Trophoblast cell (in vitro differentiated cells and primary cell): ENCODE measurements at regions not wholly inside any gene's neighbourhood (a gene's known extent, or its start where the extent isn't known, plus 50 kb on each side); places are given as distances from the start of the nearest gene placed in this dataset.

Experiments used
- DNase-seq, 2 donors: peaks; one replicate each; pipeline ENCODE4 v3.0.0-alpha.2; 2016
- H2AFZ ChIP-seq: 2 replicates; pipeline ENCODE4 v1.6.1; 2013; ENCODE audit warnings: low read length, moderate library complexity, mild to moderate bottlenecking; ENCODE audit not compliant: insufficient read depth, poor library complexity
- H2AK5ac ChIP-seq: 2 replicates; pipeline ENCODE4 v1.6.1; 2013; ENCODE audit warnings: mild to moderate bottlenecking, low read length
- H2BK120ac ChIP-seq: 2 replicates; pipeline ENCODE4 v1.6.1; 2013; ENCODE audit warnings: low read length, mild to moderate bottlenecking, moderate library complexity; ENCODE audit not compliant: insufficient read depth, poor library complexity
- H2BK12ac ChIP-seq: 2 replicates; pipeline ENCODE4 v1.6.1; 2013; ENCODE audit warnings: mild to moderate bottlenecking, low read length, moderate library complexity
- H2BK5ac ChIP-seq: 2 replicates; pipeline ENCODE4 v1.6.1; 2013; ENCODE audit warnings: low read length, low read depth, moderate library complexity, mild to moderate bottlenecking; ENCODE audit not compliant: poor library complexity
- H3K14ac ChIP-seq: 2 replicates; pipeline ENCODE4 v1.6.1; 2013; ENCODE audit warnings: mild to moderate bottlenecking, low read length
- H3K18ac ChIP-seq: 2 replicates; pipeline ENCODE4 v1.6.1; 2013; ENCODE audit warnings: mild to moderate bottlenecking, low read length
- H3K23ac ChIP-seq: 2 replicates; pipeline ENCODE4 v1.6.1; 2013; ENCODE audit warnings: low read length
- H3K27ac ChIP-seq: 2 replicates; pipeline ENCODE4 v1.5.1; 2013; ENCODE audit warnings: low read depth, mild to moderate bottlenecking, inconsistent platforms, low read length, moderate library complexity
- H3K27me3 ChIP-seq: 2 replicates; pipeline ENCODE4 v1.6.1; 2013; ENCODE audit warnings: inconsistent platforms, mild to moderate bottlenecking, low read length, moderate library complexity; ENCODE audit not compliant: insufficient read depth
- H3K36me3 ChIP-seq, 2 experiments: 1 replicate in 1 of 2; 2 replicates in 1 of 2; pipeline ENCODE4 v1.6.1; 2013; ENCODE audit warnings: low read length in 2 of 2, mild to moderate bottlenecking in 2 of 2, moderate library complexity in 1 of 2; ENCODE audit not compliant: insufficient read depth in 2 of 2, control insufficient read depth in 1 of 2
- H3K4ac ChIP-seq: 2 replicates; pipeline ENCODE4 v1.6.1; 2013; ENCODE audit warnings: low read depth, mild to moderate bottlenecking, low read length, moderate library complexity
- H3K4me1 ChIP-seq, 2 experiments: 1 replicate in 1 of 2; 2 replicates in 1 of 2; pipeline ENCODE4 v1.6.1; 2013; ENCODE audit warnings: low read length in 2 of 2, mild to moderate bottlenecking in 2 of 2, moderate library complexity in 1 of 2; ENCODE audit not compliant: insufficient read depth in 2 of 2, control insufficient read depth in 1 of 2
- H3K4me2 ChIP-seq: 2 replicates; pipeline ENCODE4 v1.6.1; 2013; ENCODE audit warnings: inconsistent platforms, mild to moderate bottlenecking, low read length, moderate library complexity
- H3K4me3 ChIP-seq: 2 replicates; pipeline ENCODE4 v1.5.1; 2013; ENCODE audit warnings: mild to moderate bottlenecking, low read depth, low read length, inconsistent platforms
- H3K79me1 ChIP-seq: one replicate; pipeline ENCODE4 v1.6.1; 2013; ENCODE audit warnings: low read length
- H3K79me2 ChIP-seq: 2 replicates; pipeline ENCODE4 v1.6.1; 2013; ENCODE audit warnings: low read length, mild to moderate bottlenecking; ENCODE audit not compliant: control insufficient read depth, insufficient read depth, poor library complexity
- H3K9ac ChIP-seq: 2 replicates; pipeline ENCODE4 v1.6.1; 2013; ENCODE audit warnings: mild to moderate bottlenecking, low read length
- H3K9me3 ChIP-seq: 2 replicates; pipeline ENCODE4 v1.6.1; 2013; ENCODE audit warnings: low read depth, mild to moderate bottlenecking, control low read depth, inconsistent platforms, low read length; ENCODE audit not compliant: insufficient read depth
- H4K12ac ChIP-seq: 2 replicates; pipeline ENCODE4 v1.6.1; 2013; ENCODE audit warnings: low read depth, mild to moderate bottlenecking, low read length, moderate library complexity
- H4K8ac ChIP-seq: 2 replicates; pipeline ENCODE4 v1.6.1; 2013; ENCODE audit warnings: low read depth, mild to moderate bottlenecking, low read length, moderate library complexity
- H4K91ac ChIP-seq: one replicate; pipeline ENCODE4 v1.6.1; 2013; ENCODE audit warnings: low read depth, mild to moderate bottlenecking, low read length, moderate library complexity
- WGBS: extraction: QIAGEN DNeasy Blood & Tissue Kit; methylation state at CpG from one replicate; pipeline ENCODE4 v1.1.7; 2013; ENCODE audit warnings: missing lambda C conversion rate; ENCODE audit not compliant: insufficient read length, insufficient coverage; ENCODE audit errors: extremely low coverage; 5-methylcytosine and 5-hydroxymethylcytosine counted together

DNA sequence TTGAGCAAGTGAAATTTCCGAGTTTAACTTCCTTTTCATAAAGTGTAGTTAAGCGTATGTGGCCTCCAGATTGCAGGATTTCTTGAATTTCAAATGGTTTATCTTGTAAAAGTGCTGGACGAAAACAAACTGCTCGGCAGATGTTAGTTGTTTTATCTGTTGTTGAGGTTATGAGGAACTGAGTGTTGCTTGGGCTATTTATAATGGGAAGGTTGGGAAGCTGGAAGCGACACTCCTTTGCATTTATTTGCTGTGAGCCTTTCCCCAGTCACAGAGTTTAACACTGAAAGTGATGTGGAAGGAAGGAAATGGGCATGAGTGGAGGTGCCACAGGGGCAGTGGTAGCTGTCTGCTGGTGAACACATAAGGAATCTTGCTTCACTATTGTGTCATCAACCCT, 284.9 kb downstream of the PCDH7 start:
- Histone ChIP-seq H3K27ac (no peak overlapping the region), H3K36me3 (no peaks in the 10 kb centered on the region), H3K9me3 (no peaks in the 10 kb centered on the region), H3K4me1 (no peaks in the 10 kb centered on the region), H3K4ac (no peak overlapping the region), H3K4me2 (no peak overlapping the region), H3K18ac (no peak overlapping the region), H3K27me3 (no peaks in the 10 kb centered on the region), H3K23ac (no peak overlapping the region), H2AFZ (no peak overlapping the region), H2AK5ac (no peak overlapping the region), H2BK12ac (no peak overlapping the region), H4K12ac (no peak overlapping the region), H3K79me1 (no peaks in the 10 kb centered on the region), H3K4me3 (no peak overlapping the region), H3K14ac (no peak overlapping the region), H3K9ac (no peak overlapping the region), H2BK120ac (no peak overlapping the region), H4K8ac (no peak overlapping the region), H2BK5ac (no peak overlapping the region), H4K91ac (no peak overlapping the region), H3K79me2 (no peaks in the 10 kb centered on the region)
- DNase-seq, result no peak
- no CpG with 5 or more reads among the region's 5 CpGs for WGBS

DNA sequence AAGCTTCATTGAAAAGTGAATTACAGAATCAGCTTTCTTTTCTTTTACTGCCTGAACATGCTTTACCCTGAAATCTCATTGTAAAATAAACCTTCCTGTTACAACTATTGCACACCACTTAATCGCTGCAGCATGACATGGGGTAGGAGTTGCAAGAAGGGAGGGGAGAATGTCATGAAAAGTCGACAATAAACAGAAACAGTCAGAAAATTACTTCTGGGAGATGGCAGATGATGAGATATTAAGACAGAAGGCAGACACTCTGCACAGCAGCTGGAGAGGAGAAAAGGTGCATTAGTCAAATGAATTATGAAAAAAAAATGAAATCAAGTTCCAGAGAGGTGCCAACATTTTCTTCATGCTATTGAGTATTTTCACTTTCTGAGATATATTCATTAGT, 287.7 kb downstream of the PCDH7 start:
- Histone ChIP-seq H3K79me2 (no peaks in the 10 kb centered on the region), H3K27ac (no peak overlapping the region)

GRCh38 chr4:31009926-31010325, 289.8 kb downstream of the PCDH7 start:
- Histone ChIP-seq H2AFZ (no peak overlapping the region), H3K14ac (no peak overlapping the region), H2AK5ac (no peak overlapping the region), H3K4ac (no peak overlapping the region), H3K18ac (no peak overlapping the region), H3K9me3 (no peaks in the 10 kb centered on the region), H3K4me2 (no peak overlapping the region), H3K4me1 (no peaks in the 10 kb centered on the region), H4K8ac (no peak overlapping the region), H3K23ac (no peak overlapping the region), H3K36me3 (no peaks in the 10 kb centered on the region), H2BK5ac (no peak overlapping the region), H2BK120ac (no peak overlapping the region), H4K12ac (no peak overlapping the region), H4K91ac (no peak overlapping the region), H3K79me1 (no peaks in the 10 kb centered on the region), H3K79me2 (no peaks in the 10 kb centered on the region), H3K4me3 (no peak overlapping the region), H3K27ac (no peak overlapping the region), H3K9ac (no peak overlapping the region), H3K27me3 (no peaks in the 10 kb centered on the region), H2BK12ac (no peak overlapping the region)
- no peak for DNase-seq

More for the DNA sequence above, 287.7 kb downstream of the PCDH7 start:
- Histone ChIP-seq H2BK5ac (no peak overlapping the region), H3K4ac (no peak overlapping the region), H2BK12ac (no peak overlapping the region), H2BK120ac (no peak overlapping the region), H3K4me2 (no peak overlapping the region), H3K4me3 (no peak overlapping the region), H3K9me3 (no peaks in the 10 kb centered on the region), H2AFZ (no peak overlapping the region), H4K91ac (no peak overlapping the region), H3K4me1 (no peaks in the 10 kb centered on the region), H3K36me3 (no peaks in the 10 kb centered on the region), H3K23ac (no peak overlapping the region), H3K14ac (no peak overlapping the region), H3K9ac (no peak overlapping the region), H4K8ac (no peak overlapping the region), H2AK5ac (no peak overlapping the region), H4K12ac (no peak overlapping the region), H3K79me1 (no peaks in the 10 kb centered on the region), H3K18ac (no peak overlapping the region), H3K27me3 (no peaks in the 10 kb centered on the region)
- DNase-seq, result no peak
- no CpG with 5 or more reads among the region's 2 CpGs for WGBS

DNA sequence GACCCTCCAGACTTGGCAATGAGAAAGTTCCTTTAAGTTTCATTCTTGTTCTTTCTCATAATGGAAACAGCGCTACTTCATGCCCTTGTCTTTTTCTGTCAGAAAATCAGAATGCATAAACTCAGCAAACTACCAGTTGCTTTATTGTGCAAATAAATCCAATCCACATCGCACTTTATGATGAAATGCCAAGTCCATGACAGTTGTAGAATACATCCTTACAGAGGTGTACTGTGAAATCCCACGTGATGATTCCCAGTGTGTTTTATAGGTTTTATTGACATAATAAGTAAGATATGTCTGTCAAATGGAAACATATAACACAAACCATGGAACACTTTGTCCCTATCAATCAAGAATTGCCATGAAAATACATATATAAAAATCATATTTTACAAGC, 295.0 kb downstream of the PCDH7 start:
- no peak overlapping the region for H3K4me2 ChIP-seq
- H3K4me1 ChIP-seq, result no peaks in the 10 kb centered on the region
- no peaks in the 10 kb centered on the region for H3K79me1 ChIP-seq
- no peak overlapping the region for H2AK5ac ChIP-seq
- no peak overlapping the region for H2BK5ac ChIP-seq
- H3K23ac ChIP-seq, result no peak overlapping the region
- no peak overlapping the region for H2BK120ac ChIP-seq
- H3K9ac ChIP-seq, result no peak overlapping the region
- H3K27me3 ChIP-seq, result no peaks in the 10 kb centered on the region
- H3K4me3 ChIP-seq, result no peak overlapping the region
- no peak overlapping the region for H2BK12ac ChIP-seq
- H3K9me3 ChIP-seq, result peaks cover 1% of the 10 kb centered on the region
- H3K79me2 ChIP-seq, result no peaks in the 10 kb centered on the region
- H4K8ac ChIP-seq, result no peak overlapping the region
- no CpG with 5 or more reads among the region's 3 CpGs for WGBS
- DNase-seq, result no peak
- H3K18ac ChIP-seq, result no peak overlapping the region
- no peaks in the 10 kb centered on the region for H3K36me3 ChIP-seq
- H4K91ac ChIP-seq, result no peak overlapping the region
- no peak overlapping the region for H2AFZ ChIP-seq
- no peak overlapping the region for H3K27ac ChIP-seq
- no peak overlapping the region for H3K14ac ChIP-seq
- no peak overlapping the region for H4K12ac ChIP-seq
- no peak overlapping the region for H3K4ac ChIP-seq
